B cell (primary cell): ENCODE measurements at regions not wholly inside any gene's neighbourhood (a gene's known extent, or its start where the extent isn't known, plus 50 kb on each side); places are given as distances from the start of the nearest gene placed in this dataset.

Experiments
- ATAC-seq: fragments of 200-7000 bp; cut with Tn5 transposase; one replicate; pipeline ENCODE4 v1.10.0; 2021; ENCODE audit warnings: low read depth, mild to moderate bottlenecking, moderate number of reproducible peaks, moderate library complexity
- CTCF ChIA-PET: fragments of 350-600 bp; sonication (Branson Sonifier 250); formaldehyde crosslinking; loops from one replicate; lab custom pipeline; 2021; ENCODE audit warnings: antibody characterized with exemption, inconsistent platforms; lab: Charles Lee
- POLR2A ChIA-PET: fragments of 350-600 bp; sonication (Branson Sonifier 250); formaldehyde crosslinking; loops from one replicate; lab custom pipeline; 2021; ENCODE audit warnings: antibody characterized with exemption; lab: Charles Lee
- DNase-seq: peaks from one replicate; pipeline ENCODE4 v3.0.0; 2013
- H2AFZ ChIP-seq: 2 replicates; pipeline ENCODE4 v1.6.1; 2012; ENCODE audit warnings: mild to moderate bottlenecking, low read depth, low read length; ENCODE audit not compliant: insufficient read depth, poor library complexity, severe bottlenecking
- H3K27ac ChIP-seq, 2 donors: 1 replicate in 1 of 2; 2 replicates in 1 of 2; pipeline ENCODE4 v1.5.1; 2012 to 2013; ENCODE audit warnings: low read length in 2 of 2, mild to moderate bottlenecking in 2 of 2, moderate library complexity in 1 of 2
- H3K27me3 ChIP-seq, 4 experiments: fragments of 200-600 bp in 1 of 4; sonication (generic) in 1 of 4; replicated peaks in 1 of 4; 1 replicate in 2 of 4; 2 replicates in 2 of 4; pipeline versions ENCODE4 v1.6.1 to v1.7.0; 2013 to 2016; ENCODE audit warnings: low read length in 3 of 4, mild to moderate bottlenecking in 2 of 4, mixed read lengths in 1 of 4, moderate library complexity in 1 of 4; ENCODE audit not compliant: insufficient read depth in 4 of 4, control insufficient read depth in 3 of 4; ENCODE audit errors: control extremely low read depth in 1 of 4
- H3K36me3 ChIP-seq, 2 experiments: replicated peaks in 1 of 2; 1 replicate in 1 of 2; 2 replicates in 1 of 2; pipeline versions ENCODE4 v1.6.1 to v1.7.1; 2013; ENCODE audit warnings: low read length in 1 of 2; ENCODE audit not compliant: insufficient read depth in 2 of 2, control insufficient read depth in 1 of 2; ENCODE audit errors: control extremely low read depth in 1 of 2, extremely low read depth in 1 of 2
- H3K4me1 ChIP-seq, 2 donors: fragments of 200-600 bp in 1 of 2; sonication (generic) in 1 of 2; 1 replicate in 1 of 2; 2 replicates in 1 of 2; pipeline versions ENCODE4 v1.5.1 to v1.6.1; 2013 to 2017; ENCODE audit warnings: low read length in 2 of 2; ENCODE audit not compliant: control insufficient read depth in 2 of 2, insufficient read depth in 2 of 2
- H3K4me2 ChIP-seq: replicated peaks from 2 replicates; pipeline ENCODE3; 2012; ENCODE audit warnings: mild to moderate bottlenecking, low read depth, low read length; ENCODE audit not compliant: poor library complexity, severe bottlenecking
- H3K4me3 ChIP-seq, 5 experiments: fragments of 200-600 bp in 1 of 5; sonication (generic) in 1 of 5; 1 replicate in 3 of 5; 2 replicates in 2 of 5; pipeline versions ENCODE4 v1.5.1 to v1.7.0; 2011 to 2016; ENCODE audit warnings: low read length in 4 of 5, mild to moderate bottlenecking in 4 of 5, low read depth in 2 of 5, control low read depth in 1 of 5, moderate library complexity in 1 of 5; ENCODE audit not compliant: insufficient read depth in 1 of 5; ENCODE audit errors: control extremely low read depth in 1 of 5, extremely low read depth in 1 of 5
- H3K79me2 ChIP-seq: fragments of 200-600 bp; sonication (generic); one replicate; pipeline ENCODE4 v1.6.0; 2016; ENCODE audit warnings: low read length; ENCODE audit not compliant: control insufficient read depth, insufficient read depth
- H3K9ac ChIP-seq: fragments of 200-600 bp; sonication (generic); 2 replicates; pipeline ENCODE4 v1.6.1; 2017; ENCODE audit warnings: mild to moderate bottlenecking, low read length, moderate library complexity
- H3K9me3 ChIP-seq, 3 donors: one replicate each; pipeline versions ENCODE4 v1.6.1 to v1.7.1; 2013; ENCODE audit warnings: low read length in 2 of 3; ENCODE audit not compliant: control insufficient read depth in 2 of 3, insufficient read depth in 1 of 3; ENCODE audit errors: control extremely low read depth in 1 of 3
- H4K20me1 ChIP-seq: 2 replicates; pipeline ENCODE4 v1.6.0; 2012; ENCODE audit warnings: mild to moderate bottlenecking, low read length; ENCODE audit not compliant: insufficient read depth, control insufficient read depth, poor library complexity, severe bottlenecking
- H3K27ac Mint-ChIP-seq: one replicate; pipeline ENCODE4 v1.8.0; 2021; ENCODE audit warnings: mixed read lengths
- H3K27me3 Mint-ChIP-seq: one replicate; pipeline ENCODE4 v1.8.0; 2021; ENCODE audit warnings: mixed read lengths
- H3K4me1 Mint-ChIP-seq: one replicate; pipeline ENCODE4 v1.8.0; 2021; ENCODE audit warnings: mixed read lengths
- H3K4me3 Mint-ChIP-seq: one replicate; pipeline ENCODE4 v1.8.0; 2021; ENCODE audit warnings: mixed read lengths
- H3K9me3 Mint-ChIP-seq: one replicate; pipeline ENCODE4 v1.8.0; 2022; ENCODE audit warnings: mixed read lengths; ENCODE audit not compliant: insufficient read depth
- EZH2 ChIP-seq: IDR thresholded peaks from 2 replicates; pipeline ENCODE4 v1.6.1; 2012; ENCODE audit warnings: borderline replicate concordance, low read depth, mild to moderate bottlenecking, moderate library complexity, low read length; ENCODE audit not compliant: insufficient read depth, poor library complexity, severe bottlenecking
- WGBS: methylation state at CpG from one replicate; pipeline ENCODE4 v1.1.5; 2013; ENCODE audit warnings: missing lambda C conversion rate; ENCODE audit not compliant: insufficient coverage; 5-methylcytosine and 5-hydroxymethylcytosine counted together
- intact Hi-C: fragments of 100-400 bp; cut with micrococcal nuclease; formaldehyde crosslinking; loops from one replicate; pipeline ENCODE4 v1.10.0; 2022
- TF ChIP-seq, protein P1 (sequence below): fragments of 200-600 bp; IDR thresholded peaks from one replicate; pipeline ENCODE4 v1.8.0; 2022; ENCODE audit warnings: antibody characterized with exemption, mild to moderate bottlenecking

DNA sequence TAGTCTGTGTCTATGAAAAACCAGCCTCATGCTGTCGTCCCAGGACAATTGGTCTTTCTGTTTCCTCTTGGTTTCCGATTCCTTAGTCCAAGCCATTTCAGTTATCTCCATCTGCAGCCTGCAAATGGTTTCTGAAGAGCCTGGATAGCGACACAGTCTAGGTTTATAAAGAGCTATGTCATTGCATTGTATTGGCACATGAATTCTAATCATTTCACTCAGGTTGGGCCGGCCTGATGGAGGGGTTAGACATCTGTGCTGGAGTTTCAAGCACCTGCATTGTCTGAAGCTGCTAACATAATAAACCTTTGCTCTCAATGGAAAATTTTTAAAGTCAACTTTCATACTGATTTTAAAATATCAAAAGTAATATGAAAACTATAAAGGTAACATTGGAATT, 232.6 kb upstream of the MAP3K7 start:
- Histone ChIP-seq H3K9me3 (peaks cover 0 to 3% (median 0%) of the 10 kb centered on the region in 3 donors), H3K79me2 (no peaks in the 10 kb centered on the region), H3K27ac (no peak overlapping the region), H2AFZ (no peak overlapping the region), H3K4me2 (no peak overlapping the region), H3K27me3 (no peaks in the 10 kb centered on the region), H3K36me3 (no peaks in the 10 kb centered on the region), H4K20me1 (no peaks in the 10 kb centered on the region), H3K4me1 (no peaks in the 10 kb centered on the region), H3K4me3 (no peak overlapping the region), H3K9ac (no peak overlapping the region)
- ChIA-PET CTCF (no interaction called here), POLR2A (no interaction called here)
- no peak overlapping the region for H3K4me3 Mint-ChIP-seq
- TF ChIP-seq EZH2 = no peak
- TF ChIP-seq, protein P1, sequence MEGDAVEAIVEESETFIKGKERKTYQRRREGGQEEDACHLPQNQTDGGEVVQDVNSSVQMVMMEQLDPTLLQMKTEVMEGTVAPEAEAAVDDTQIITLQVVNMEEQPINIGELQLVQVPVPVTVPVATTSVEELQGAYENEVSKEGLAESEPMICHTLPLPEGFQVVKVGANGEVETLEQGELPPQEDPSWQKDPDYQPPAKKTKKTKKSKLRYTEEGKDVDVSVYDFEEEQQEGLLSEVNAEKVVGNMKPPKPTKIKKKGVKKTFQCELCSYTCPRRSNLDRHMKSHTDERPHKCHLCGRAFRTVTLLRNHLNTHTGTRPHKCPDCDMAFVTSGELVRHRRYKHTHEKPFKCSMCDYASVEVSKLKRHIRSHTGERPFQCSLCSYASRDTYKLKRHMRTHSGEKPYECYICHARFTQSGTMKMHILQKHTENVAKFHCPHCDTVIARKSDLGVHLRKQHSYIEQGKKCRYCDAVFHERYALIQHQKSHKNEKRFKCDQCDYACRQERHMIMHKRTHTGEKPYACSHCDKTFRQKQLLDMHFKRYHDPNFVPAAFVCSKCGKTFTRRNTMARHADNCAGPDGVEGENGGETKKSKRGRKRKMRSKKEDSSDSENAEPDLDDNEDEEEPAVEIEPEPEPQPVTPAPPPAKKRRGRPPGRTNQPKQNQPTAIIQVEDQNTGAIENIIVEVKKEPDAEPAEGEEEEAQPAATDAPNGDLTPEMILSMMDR = no peak
- no peak for ATAC-seq
- peaks cover 2% of the 10 kb centered on the region for H3K9me3 Mint-ChIP-seq
- H3K27me3 Mint-ChIP-seq = no peaks in the 10 kb centered on the region
- 85% methylated on average over 2 of the region's 4 CpGs for WGBS
- intact Hi-C loops = no loop called here
- H3K4me1 Mint-ChIP-seq = no peaks in the 10 kb centered on the region
- no peak overlapping the region for H3K27ac Mint-ChIP-seq
- no peak for DNase-seq

DNA sequence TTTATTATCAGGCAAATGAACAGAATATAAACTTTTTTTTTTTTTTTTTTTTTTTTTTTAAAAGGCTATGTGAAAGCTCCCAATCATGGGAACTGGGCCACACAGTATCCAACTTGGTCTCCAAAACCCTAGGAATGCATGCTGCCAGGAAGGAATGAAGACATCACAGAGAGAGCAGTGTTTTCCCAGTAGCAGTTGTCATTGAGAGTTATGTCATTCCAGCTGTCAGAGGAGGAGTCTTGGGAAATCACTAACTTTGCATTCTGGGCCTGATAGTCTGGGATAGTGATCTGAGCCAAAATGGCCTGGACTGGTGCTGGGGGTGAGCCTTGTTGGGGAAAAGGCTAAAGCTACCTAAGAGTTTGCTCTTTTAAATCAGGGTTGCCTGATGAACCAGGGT, 231.3 kb upstream of the MAP3K7 start:
- Histone ChIP-seq H3K27me3 (no peaks in the 10 kb centered on the region), H4K20me1 (no peaks in the 10 kb centered on the region), H3K27ac (no peak overlapping the region), H3K4me3 (no peak overlapping the region), H2AFZ (no peak overlapping the region), H3K9me3 (no peaks in the 10 kb centered on the region), H3K36me3 (no peaks in the 10 kb centered on the region), H3K4me1 (no peaks in the 10 kb centered on the region), H3K4me2 (no peak overlapping the region), H3K79me2 (no peaks in the 10 kb centered on the region), H3K9ac (no peak overlapping the region)
- Mint-ChIP-seq H3K4me1 (no peaks in the 10 kb centered on the region), H3K27ac (no peak overlapping the region), H3K9me3 (peaks cover 2% of the 10 kb centered on the region), H3K27me3 (no peaks in the 10 kb centered on the region), H3K4me3 (no peak overlapping the region)
- DNase-seq (no peak), ATAC-seq (no peak)
- TF ChIP-seq, protein P1 = no peak
- TF ChIP-seq EZH2 = no peak
- POLR2A ChIA-PET = no interaction called here
- intact Hi-C loops = no loop called here
- CTCF ChIA-PET = no interaction called here
